HG02798 (cell line): ENCODE measurements at regions not wholly inside any gene's neighbourhood (a gene's known extent, or its start where the extent isn't known, plus 50 kb on each side); places are given as distances from the start of the nearest gene placed in this dataset.
"Not testable (repeated sequence)": the region's sequence is repeated elsewhere in the genome, so short reads cannot be mapped to it uniquely, and the experiment has no call there.

Experiments used
- ATAC-seq: cut with Tn5 transposase; IDR thresholded peaks from one replicate; pipeline ENCODE4 v1.9.1; 2021; ENCODE audit warnings: mild to moderate bottlenecking; ENCODE audit not compliant: unreplicated experiment, poor library complexity

DNA sequence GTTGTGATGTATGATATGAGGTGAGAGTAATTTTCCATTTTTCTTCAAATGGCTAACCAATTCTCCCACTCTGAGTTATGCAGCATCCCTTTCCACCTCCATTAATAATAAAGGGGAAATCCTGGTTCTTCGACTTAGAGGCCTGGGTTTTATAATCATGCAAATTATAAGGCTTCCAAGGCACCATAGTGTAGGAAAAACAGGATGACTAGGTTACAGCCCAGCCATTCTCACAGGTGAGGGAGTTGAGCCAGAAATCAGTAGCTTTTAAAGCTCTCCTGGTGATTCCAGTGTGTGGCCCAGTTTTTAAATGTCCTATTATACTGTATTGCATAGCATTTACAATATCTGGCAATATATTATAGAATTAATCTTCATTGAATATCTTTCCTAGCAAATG is 203.1 kb downstream of the ARHGEF9 start:
- ATAC-seq, result no peak

DNA sequence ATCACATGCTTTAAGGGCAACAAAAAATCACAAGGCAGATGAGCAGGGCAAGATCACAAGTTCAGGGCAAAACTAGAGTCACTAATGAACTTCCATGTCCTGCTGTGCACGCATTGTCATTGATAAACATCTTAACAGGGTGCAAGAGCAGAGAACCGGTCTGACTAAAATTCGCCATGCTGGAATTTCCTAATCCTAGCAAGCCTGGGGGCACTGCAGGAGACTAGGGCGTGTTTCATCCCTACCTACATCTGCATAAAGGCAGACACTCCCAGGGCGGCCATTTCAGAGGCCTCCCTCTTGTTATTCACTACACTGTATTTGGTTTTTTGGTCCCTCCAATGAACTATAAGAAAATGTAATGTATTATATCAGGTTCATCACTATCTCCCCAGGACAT is 203.6 kb downstream of the ARHGEF9 start:
- no peak for ATAC-seq

DNA sequence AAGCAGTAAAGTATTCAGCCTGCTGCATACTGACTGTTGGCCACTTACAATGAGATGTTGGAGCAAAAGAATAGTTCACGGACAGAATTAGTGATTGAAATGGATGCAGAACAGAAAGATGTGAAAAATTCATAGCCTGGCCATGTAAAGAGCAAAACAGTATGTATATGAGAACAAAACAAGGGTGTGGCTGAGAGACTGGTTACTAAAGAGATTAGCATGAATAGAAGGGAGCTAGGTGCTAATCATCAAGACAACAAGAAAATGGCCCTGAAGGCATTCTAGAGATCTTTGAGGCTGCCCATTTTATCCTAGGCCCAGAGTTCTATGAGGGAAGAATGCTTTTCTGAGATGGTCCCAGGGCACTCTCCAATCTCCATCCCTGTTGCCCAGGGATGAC is 208.5 kb downstream of the ARHGEF9 start:
- no peak for ATAC-seq

DNA sequence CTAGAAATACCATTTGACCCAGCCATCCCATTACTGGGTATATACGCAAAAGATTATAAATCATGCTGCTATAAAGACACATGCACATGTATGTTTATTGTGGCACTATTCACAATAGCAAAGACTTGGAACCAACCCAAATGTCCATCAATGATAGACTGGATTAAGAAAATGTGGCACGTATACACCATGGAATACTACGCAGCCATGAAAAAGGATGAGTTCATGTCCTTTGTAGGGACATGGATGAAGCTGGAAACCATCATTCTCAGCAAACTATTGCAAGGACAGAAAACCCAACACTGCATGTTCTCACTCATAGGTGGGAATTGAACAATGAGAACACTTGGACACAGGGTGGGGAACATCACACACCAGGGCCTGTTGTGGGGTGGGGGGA is 209.3 kb downstream of the ARHGEF9 start:
- ATAC-seq, result not testable (repeated sequence)

DNA sequence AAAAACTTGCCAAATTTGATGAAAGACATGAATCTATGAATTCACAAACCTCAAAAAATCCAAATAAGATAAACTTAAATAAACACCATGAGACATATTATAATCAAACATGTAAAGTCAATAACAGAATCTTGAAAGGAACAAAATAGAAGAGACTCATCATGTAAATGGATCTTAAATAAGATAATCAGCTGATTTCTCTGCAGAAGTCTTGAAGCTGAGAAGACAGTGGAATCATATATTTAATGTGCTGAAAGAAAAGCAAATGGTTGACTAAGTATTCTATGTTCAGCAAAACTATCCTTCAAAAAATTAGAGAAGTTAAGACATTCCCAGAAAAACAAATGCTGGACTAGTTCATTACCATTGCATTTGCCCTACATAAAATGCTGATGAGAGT is 215.7 kb upstream of the SPIN4 start:
- ATAC-seq, result no peak

DNA sequence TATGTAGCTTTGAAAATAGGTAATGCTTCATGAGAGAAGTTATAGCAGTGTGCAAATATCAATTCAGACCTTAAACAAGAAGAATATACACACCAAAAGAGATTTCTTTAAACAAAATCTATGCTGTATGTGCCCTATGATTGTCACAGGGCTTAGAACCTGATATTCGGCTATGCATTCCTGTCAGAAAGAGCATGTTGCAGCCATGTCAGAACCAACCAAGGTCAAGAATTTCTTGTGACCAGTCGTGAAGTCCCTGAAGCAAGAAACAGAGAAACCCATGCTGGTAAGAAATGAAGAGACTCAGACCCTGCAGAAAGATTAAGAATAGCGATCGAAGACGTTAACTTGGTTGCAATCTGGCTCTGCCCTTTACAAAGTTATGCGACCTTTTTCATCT is 210.3 kb upstream of the SPIN4 start:
- ATAC-seq, result no peak

DNA sequence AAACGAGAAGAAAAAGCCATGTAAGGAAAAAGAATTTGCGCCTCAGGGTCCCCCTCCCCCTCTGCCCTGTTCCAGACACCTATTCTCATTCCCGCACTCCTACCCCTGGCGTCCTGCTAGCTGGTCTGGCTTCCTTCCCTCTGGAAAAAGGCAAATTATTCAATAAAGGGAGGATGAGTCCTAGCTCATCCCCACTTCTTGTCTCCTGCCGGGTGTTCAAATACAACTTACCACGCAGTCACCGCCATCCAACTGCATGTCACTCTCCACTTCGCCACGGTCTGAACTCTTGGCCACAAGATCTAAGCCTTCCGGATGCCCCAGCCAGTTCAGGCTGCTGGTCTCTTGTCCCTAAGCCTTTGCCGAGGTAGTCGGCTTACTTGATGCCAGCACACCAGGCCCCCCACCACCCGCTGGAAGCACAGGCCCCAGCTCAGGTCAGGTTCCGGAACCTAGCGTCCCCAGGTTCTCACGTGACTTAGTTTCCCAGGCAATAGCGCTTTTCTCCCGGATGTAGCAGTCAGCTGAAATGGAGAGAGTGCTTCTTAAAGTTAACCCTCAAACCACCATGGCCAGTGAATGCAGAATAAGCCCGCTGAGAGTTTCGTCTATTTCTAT is 209.6 kb upstream of the SPIN4 start:
- peak; percentile 99 for ATAC-seq

DNA sequence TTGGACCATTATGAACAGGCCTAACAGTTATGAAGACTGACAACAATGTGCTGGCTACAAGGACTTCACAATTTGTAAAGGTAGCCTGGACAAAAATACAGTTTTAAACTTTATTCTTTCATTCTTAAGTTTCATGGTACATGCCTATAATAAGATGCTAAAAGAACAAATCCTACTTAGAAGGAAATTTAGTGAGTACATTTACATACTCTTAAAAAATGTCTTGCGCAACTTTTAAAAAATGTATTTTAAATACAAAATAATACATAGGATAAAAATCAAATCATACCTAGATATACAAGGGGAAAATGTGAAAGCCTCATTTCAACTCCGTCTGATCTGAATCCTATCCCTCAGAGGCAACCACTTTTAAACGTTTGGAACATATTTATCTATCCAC is 200.7 kb upstream of the SPIN4 start:
- ATAC-seq, result no peak

DNA sequence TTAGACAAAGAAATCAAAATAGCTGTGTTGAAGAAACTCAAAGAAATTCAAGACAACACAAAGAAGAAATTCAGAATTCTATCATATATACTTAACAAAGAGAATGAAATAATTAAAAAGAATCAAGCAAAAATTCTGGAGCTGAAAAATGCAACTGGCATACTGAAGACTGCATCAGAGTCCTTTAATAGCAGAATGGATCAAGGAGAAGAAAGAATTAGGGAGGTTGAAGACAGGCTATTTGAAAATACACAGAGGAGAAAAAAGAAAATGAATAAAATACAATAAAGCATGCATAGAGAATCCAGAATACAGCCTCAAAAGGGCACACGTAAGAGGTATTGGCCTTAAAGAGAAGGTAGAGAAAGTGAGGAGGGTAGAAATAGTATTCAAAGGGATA is 179.5 kb upstream of the SPIN4 start:
- no peak for ATAC-seq

DNA sequence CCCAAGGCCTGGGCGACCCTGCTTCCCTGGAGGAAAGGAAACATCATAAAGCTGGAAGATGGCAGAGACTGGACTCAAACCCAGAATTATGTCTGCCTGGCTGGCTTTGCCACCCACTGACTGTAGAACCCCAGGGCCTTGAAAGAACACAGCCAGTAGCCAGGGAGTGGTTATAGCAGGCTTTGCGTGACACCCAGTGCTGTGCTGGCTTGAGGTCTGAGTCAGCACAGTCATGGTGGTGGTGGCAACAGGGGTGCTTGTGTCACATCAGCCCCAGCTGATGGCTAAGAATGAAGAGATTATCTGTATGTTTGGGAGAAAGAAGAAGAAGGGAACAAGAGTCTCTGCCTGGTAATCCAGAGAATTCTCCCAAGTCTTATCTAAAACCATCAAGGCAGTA is 178.8 kb upstream of the SPIN4 start:
- ATAC-seq, result no peak

DNA sequence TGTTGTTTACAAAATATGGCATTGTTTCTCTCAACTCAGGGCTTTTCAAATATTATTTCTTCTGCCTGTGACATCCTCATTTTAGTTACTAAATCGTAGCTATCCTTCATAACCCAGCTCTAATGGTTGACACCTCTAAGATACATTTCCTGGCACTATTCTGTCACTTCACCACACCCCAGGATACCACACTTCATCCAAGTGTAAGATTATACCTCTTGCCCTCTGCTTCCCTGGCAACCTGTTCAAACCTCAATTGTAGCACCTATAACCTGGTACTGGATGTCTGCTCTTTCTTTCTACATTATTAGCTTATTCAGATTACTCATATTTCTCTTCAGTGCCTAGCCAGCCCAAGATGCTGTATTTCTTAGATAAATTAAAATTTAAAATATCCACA is 175.7 kb upstream of the SPIN4 start:
- ATAC-seq, result no peak

DNA sequence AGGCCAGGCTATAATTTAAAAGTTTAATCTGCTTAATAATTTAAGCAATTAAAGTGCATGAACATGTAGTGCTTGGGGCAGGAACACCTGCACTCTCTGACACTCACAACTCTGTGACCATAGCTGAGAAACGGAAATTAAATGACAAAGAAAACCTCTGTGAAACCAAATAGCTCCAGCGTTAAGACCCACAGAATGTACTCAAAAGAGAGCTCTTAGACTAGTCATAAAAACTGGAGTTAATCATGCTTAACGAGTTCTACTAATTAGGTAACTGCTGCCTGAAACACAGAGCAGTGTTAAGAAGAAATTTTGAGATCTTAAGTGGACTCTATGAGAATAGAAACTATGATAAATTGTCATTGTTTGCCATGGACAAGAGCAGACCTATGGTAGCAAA is 174.4 kb upstream of the SPIN4 start:
- peak; percentile 34 for ATAC-seq

DNA sequence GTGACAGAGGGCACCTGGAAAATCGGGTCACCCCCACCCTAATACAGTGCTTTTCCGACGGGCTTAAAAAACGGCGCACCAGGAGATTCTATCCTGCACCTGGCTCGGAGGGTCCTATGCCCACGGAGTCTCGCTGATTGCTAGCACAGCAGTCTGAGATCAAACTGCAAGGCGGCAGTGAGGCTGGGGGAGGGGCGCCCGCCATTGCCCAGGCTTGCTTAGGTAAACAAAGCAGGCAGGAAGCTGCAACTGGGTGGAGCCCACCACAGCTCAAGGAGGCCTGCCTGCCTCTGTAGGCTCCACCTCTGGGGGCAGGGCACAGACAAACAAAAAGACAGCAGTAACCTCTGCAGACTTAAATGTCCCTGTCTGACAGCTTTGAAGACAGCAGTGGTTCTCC is 168.2 kb upstream of the SPIN4 start:
- not testable (repeated sequence) for ATAC-seq

DNA sequence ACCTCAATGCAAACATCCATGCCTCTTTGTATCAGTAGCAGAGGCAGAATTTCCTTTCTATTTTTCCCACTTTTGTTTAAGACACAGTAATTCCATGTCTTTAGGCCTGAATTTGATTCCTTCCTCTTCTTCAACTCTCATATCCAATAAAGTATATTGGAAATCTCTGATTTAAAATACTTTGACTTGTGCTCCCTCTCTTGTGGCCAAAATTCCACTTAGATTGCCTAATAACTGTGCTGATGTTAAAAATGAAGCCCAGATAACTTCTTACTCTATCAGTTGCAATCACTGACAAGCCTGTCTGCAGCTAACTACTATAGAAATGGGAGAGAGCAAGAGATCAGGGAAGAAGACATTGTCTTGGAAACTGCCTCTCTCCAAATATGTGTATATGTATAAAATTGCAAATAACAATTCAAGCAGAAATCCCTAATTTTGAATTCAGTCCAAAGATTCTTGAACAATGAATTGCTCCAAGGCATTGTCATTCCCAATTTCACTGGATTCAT is 163.5 kb upstream of the SPIN4 start:
- ATAC-seq, result no peak

DNA sequence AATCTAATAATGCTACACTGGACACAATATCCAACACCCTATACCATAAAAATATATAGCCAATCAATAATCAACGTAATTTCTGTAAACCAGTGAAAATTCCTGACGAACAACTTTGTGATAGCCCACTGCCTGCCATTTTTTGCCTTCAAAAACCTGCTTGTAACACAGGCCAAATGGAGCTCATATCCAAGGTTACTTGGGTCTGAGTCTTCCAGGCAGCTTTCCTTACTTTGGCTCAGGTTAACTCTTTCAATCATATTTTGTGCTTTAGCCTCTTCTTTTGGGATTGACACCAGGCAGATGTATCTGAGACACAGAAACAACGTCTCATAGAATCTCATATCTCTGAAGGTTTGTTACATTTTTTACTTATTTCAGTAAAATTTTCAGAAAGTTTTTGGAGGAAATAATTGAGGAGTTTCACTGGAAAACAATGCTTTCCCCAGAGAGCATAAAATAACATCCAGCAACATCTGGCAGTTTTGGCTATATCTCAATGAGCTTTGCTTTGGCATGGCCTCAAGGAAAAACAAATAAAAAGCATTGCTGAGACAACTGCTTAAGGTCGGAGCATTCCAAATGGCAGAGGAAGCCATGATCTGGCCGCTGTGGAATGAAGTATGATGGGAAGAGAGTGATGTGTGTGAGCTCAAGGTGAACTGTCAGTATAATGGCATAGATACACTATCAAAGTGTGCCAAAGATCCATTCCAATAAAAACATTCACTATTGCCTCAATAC is 162.9 kb upstream of the SPIN4 start:
- ATAC-seq, result no peak

DNA sequence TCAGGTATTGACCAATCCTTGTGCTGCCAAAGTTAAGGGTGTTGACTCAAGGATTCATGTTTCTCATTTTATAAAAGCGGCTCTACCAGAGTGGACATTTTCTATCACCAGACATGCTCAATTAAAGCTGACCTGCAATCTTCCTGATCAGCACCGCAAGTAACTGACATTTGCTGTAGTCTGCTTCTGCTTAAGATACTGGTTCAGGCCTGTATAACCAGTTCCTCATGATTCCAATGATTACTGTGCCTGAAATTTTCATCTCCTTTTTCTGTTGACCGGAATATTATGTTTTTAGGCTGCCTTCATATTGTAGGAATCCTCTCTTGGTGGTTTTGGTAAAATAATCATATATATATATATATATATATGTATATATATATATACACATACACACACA is 160.2 kb upstream of the SPIN4 start:
- no peak for ATAC-seq

DNA sequence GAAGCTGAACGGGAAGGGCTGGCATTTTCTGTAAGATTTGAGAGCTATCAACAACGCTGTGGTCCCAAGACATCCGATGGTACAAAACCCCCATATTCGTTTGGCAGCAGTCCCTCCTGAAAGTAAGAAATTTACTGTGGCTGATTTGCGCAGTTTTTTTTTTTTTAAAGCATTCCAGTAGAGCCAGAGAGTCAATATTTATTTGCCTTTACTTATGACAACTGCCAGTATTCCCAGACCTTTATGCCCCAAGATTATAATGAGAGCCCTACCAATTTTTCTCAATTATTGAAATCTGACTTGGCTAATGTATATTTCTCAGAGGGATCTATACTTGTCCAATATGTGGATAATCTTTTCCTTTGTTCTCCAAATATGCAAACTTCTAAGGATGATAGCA is 157.5 kb upstream of the SPIN4 start:
- no peak for ATAC-seq

DNA sequence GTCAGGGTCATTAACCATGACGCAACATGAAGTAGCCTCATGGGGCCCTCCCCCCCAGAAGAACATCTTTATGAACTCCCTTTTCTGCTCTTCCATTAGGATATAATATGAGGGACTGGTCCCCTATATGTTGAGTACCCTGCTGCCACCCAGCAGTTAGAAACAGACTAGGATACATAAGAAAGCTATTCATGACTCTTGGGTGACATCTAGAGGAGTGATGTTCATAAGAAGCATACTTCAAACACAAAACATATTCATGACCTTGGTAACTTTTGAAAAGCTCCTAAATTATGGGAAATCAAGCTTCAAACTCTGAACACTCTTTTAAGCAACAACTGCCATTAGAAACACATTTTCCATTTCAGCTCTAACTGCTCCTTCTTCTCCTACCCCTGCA is 155.2 kb upstream of the SPIN4 start:
- no peak for ATAC-seq

DNA sequence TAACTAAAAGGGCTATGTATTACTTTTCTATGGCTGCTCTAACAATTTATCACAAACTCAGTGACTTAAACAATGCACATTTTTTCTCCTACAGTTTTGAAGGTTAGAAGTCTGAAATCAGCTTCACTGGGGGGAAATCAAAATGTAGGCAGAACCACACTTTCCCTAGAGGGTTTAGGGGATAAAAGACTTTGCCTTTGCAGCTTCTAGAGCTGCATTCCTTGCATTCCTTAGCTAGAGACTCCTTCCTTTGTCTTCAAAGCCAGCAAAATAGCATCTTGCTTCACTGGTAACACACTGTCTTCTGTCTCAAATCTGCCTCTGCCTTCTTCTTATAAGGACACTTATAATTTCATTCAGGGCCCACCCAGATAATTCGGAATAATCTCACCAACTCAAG is 152.4 kb upstream of the SPIN4 start:
- no peak for ATAC-seq

DNA sequence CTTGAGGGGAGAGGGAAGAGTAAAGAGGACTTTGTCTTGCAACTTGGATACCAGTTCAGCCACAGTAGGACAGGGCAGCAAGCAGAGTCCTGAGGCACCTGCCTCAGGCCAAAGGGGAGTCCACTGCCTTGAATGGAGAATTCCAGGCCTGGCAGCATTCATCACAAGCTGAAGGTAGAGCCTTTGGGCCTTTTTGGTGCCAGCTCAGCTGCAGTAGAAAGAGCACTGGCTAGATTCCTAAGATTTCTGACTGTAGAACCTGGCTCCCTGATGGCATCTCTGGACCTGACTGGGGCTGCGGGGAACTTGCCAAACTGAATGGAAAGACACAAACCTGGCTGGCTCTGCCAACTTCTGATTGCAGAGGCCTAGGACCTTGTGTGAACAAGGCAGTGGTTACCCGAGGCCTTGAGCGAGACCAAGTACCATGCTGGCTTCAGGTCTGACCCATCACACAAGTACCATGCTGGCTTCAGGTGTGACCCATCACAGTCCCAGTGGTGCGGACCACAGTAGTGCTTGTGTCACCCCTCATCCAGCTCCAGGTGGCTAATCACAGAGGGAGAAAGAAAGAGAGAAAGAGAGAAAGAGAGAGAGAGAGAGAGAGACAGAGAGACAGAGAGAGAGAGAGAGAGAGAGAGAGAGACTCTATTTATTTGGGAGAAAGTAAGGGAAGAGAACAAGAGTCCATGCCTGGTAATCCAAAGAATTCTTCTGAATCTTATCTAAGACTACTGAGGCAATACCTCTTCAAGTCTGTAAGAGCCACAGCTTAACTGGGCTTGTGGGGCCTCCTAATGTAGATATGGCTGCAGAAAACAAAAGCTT is 137.6 kb upstream of the SPIN4 start:
- no peak for ATAC-seq

DNA sequence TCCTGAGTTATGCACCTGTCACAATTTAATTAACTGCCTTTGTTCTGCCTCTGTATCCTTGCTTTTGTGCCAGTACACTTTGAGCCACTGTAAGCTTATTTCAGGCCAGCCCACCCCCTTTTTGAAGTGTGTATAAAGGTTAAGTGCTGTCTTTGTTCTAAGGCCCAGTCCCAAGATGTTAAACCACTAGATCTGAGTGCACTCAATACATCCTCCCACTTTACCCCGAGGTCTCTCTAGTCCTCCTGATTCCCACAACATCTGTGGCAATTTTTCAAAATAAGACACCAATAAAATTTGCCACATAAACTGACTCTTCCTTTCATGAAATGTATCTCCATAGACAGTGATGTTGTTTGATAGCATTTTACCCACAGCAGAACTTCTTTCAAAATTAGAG is 124.1 kb upstream of the SPIN4 start:
- ATAC-seq, result no peak
